ENCODE measurements at regions not wholly inside any gene's neighbourhood (a gene's known extent, or its start where the extent isn't known, plus 50 kb on each side); places are given as distances from the start of the nearest gene placed in this dataset.

- no peak for FAIRE-seq
- Histone ChIP-seq H3K9ac (ENCODE audit: control insufficient read depth, extremely low read depth, insufficient read depth, low read length) (no peak overlapping the region), H3K36me3 (ENCODE audit: control insufficient read depth in 2 of 2, extremely low read depth in 1 of 2, insufficient read depth in 2 of 2, low read length in 2 of 2) (no peaks in the 10 kb centered on the region), H3K4me2 (ENCODE audit: control insufficient read depth, extremely low read depth, insufficient read depth, low read depth, low read length) (no peak overlapping the region), H3K4me1 (ENCODE audit: control insufficient read depth, extremely low read depth, insufficient read depth, low read length) (no peaks in the 10 kb centered on the region), H2AFZ (ENCODE audit: control insufficient read depth, low read length) (no peak overlapping the region), H3K4me3 (ENCODE audit: control insufficient read depth in 2 of 3, extremely low read depth in 1 of 3, insufficient read depth in 2 of 3, low read depth in 1 of 3, low read length in 3 of 3) (no peak overlapping the region), H3K27ac (ENCODE audit: control insufficient read depth, insufficient read depth, low read length) (no peak overlapping the region), H3K9me3 (ENCODE audit: control insufficient read depth, low read depth, low read length) (no peaks in the 10 kb centered on the region), H3K27me3 (ENCODE audit: control insufficient read depth, extremely low read depth, insufficient read depth, low read length) (no peaks in the 10 kb centered on the region), H4K20me1 (ENCODE audit: control insufficient read depth, extremely low read depth, insufficient read depth, low read length) (no peaks in the 10 kb centered on the region), H3K9me1 (ENCODE audit: control insufficient read depth, extremely low read depth, insufficient read depth, low read length) (no peaks in the 10 kb centered on the region), H3K79me2 (ENCODE audit: control insufficient read depth, insufficient read depth, low read length) (no peaks in the 10 kb centered on the region)
- DNase-seq (ENCODE audit: low read depth, low spot score), result no peak
- dilution Hi-C loops (cut with MboI; ENCODE audit: extremely low pct_ligation_motif_present, low sequenced_read_pairs), result no loop called here
- no peak for TF ChIP-seq EZH2 (IDR thresholded peaks at IDR 0.05; ENCODE audit: low read length)
- no peak for TF ChIP-seq CTCF (optimal IDR thresholded peaks at IDR 0.05 in 1 of 3, IDR thresholded peaks at IDR 0.05 in 1 of 3, conservative IDR thresholded peaks at IDR 0.05 in 1 of 3; ENCODE audit: extremely low read depth in 1 of 3, insufficient read depth in 2 of 3, low read length in 3 of 3)
These were observed 391.9 kb upstream of the CHD6 start for GRCh38 chr20:42010090-42010489.

GRCh38 chr20:42007251-42007650 is 389.1 kb upstream of the CHD6 start:
- H2AFZ ChIP-seq (ENCODE audit: control insufficient read depth, low read length), result no peak overlapping the region
- H3K9me1 ChIP-seq (ENCODE audit: control insufficient read depth, extremely low read depth, insufficient read depth, low read length), result no peaks in the 10 kb centered on the region
- FAIRE-seq, result no peak
- H3K27me3 ChIP-seq (ENCODE audit: control insufficient read depth, extremely low read depth, insufficient read depth, low read length), result no peaks in the 10 kb centered on the region
- no peaks in the 10 kb centered on the region for H3K9me3 ChIP-seq (ENCODE audit: control insufficient read depth, low read depth, low read length)
- no peaks in the 10 kb centered on the region for H3K79me2 ChIP-seq (ENCODE audit: control insufficient read depth, insufficient read depth, low read length)
- H3K36me3 ChIP-seq (ENCODE audit: control insufficient read depth in 2 of 2, extremely low read depth in 1 of 2, insufficient read depth in 2 of 2, low read length in 2 of 2), result no peaks in the 10 kb centered on the region
- no peaks in the 10 kb centered on the region for H3K4me1 ChIP-seq (ENCODE audit: control insufficient read depth, extremely low read depth, insufficient read depth, low read length)
- H3K4me2 ChIP-seq (ENCODE audit: control insufficient read depth, extremely low read depth, insufficient read depth, low read depth, low read length), result no peak overlapping the region
- no peak overlapping the region for H3K27ac ChIP-seq (ENCODE audit: control insufficient read depth, insufficient read depth, low read length)
- no peak overlapping the region for H3K9ac ChIP-seq (ENCODE audit: control insufficient read depth, extremely low read depth, insufficient read depth, low read length)
- no peak overlapping the region for H3K4me3 ChIP-seq (ENCODE audit: control insufficient read depth in 2 of 3, extremely low read depth in 1 of 3, insufficient read depth in 2 of 3, low read depth in 1 of 3, low read length in 3 of 3)
- TF ChIP-seq CTCF (optimal IDR thresholded peaks at IDR 0.05 in 1 of 3, IDR thresholded peaks at IDR 0.05 in 1 of 3, conservative IDR thresholded peaks at IDR 0.05 in 1 of 3; ENCODE audit: extremely low read depth in 1 of 3, insufficient read depth in 2 of 3, low read length in 3 of 3) (no peak), EZH2 (IDR thresholded peaks at IDR 0.05; ENCODE audit: low read length) (no peak)
- DNase-seq (ENCODE audit: low read depth, low spot score), result no peak
- dilution Hi-C loops (cut with MboI; ENCODE audit: extremely low pct_ligation_motif_present, low sequenced_read_pairs), result no loop called here
- no peaks in the 10 kb centered on the region for H4K20me1 ChIP-seq (ENCODE audit: control insufficient read depth, extremely low read depth, insufficient read depth, low read length)
